ENCODE measurements at regions not wholly inside any gene's neighbourhood (a gene's known extent, or its start where the extent isn't known, plus 50 kb on each side); places are given as distances from the start of the nearest gene placed in this dataset.

DNA sequence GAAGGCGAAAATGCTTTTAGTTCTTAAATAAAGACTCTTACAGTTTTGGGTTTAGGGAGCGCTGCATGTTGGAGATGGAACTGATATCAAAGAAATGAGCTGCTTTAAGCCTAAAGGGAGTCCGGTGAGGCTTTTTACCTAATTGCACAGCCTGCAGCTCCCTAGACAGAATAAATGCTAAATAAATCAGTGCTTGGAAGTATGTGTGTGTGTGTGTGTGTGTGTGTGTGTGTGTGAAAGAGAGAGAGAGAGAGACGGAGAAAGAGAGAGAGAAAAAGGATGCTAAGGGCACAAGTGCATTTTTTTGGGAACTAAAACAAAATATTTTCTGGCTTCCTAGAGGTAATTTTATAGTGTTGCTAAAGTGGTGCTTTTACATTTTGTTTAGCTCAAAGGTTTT lies 88.4 kb downstream of the MTRR start (continued):
- TF ChIP-seq ZNF572 (CRISPR knock-in tag; IDR thresholded peaks at IDR 0.05) = no peak
- TF ChIP-seq ZNF543 (CRISPR knock-in tag; IDR thresholded peaks at IDR 0.05) = no peak
- no peak for TF ChIP-seq KLF16 (CRISPR knock-in tag; IDR thresholded peaks at IDR 0.05)
- no peak for TF ChIP-seq ZNF777 (CRISPR knock-in tag; IDR thresholded peaks at IDR 0.05)
- TF ChIP-seq ZNF672 (CRISPR knock-in tag; IDR thresholded peaks at IDR 0.05) = no peak
- no peak for TF ChIP-seq MXD4 (CRISPR knock-in tag; IDR thresholded peaks at IDR 0.05)
- no peak for TF ChIP-seq ZNF773 (CRISPR knock-in tag; IDR thresholded peaks at IDR 0.05; ENCODE audit: borderline replicate concordance)

DNA sequence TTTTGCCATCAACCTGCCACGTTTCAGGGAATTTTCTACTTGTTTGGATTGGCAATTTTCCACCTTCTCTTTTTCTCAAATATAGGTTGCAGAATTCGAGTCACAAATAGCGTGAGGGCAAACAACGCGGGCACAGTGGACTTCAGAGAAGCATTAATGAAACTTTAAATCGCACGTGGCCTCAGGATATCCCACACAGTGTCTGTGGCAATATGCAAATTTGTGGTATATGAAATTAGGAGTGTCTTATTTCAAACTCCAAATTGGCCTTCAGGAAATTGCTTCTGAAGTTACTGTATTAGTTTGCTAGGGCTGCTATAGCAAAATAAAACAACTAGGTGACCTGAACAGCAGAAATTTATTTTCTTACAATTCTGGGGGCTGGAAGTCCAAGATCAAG lies 91.2 kb downstream of the MTRR start:
- intact Hi-C loops (cut with micrococcal nuclease; ENCODE audit: unreplicated experiment) = no loop called here
- CTCF ChIA-PET (ENCODE audit: low intra/inter-chr PET ratio, low total read pairs) = no interaction called here
- H3K79me2 ChIP-seq (ENCODE audit: insufficient read depth, low read length) = no peaks in the 10 kb centered on the region
- BruUV-seq (replicated peaks) = no TSS peak
- in situ Hi-C loops (cut with HindIII; ENCODE audit: extremely low pct_ligation_motif_present, low pct_unique_long_range_greater_than_20kb) = no loop called here
- H3K4me2 ChIP-seq (ENCODE audit: low read depth, low read length) = no peak overlapping the region
- no peaks in the 10 kb centered on the region for H3K4me1 ChIP-seq (ENCODE audit: insufficient read depth, low read length)
- ATAC-seq (no peak), FAIRE-seq (no peak), DNase-seq (ENCODE audit: low spot score) (no peak)
- POLR2A ChIA-PET = no interaction called here
- TF ChIP-seq, protein P1, sequence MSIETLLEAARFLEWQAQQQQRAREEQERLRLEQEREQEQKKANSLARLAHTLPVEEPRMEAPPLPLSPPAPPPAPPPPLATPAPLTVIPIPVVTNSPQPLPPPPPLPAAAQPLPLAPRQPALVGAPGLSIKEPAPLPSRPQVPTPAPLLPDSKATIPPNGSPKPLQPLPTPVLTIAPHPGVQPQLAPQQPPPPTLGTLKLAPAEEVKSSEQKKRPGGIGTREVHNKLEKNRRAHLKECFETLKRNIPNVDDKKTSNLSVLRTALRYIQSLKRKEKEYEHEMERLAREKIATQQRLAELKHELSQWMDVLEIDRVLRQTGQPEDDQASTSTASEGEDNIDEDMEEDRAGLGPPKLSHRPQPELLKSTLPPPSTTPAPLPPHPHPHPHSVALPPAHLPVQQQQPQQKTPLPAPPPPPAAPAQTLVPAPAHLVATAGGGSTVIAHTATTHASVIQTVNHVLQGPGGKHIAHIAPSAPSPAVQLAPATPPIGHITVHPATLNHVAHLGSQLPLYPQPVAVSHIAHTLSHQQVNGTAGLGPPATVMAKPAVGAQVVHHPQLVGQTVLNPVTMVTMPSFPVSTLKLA (IDR thresholded peaks at IDR 0.05) = no peak
- no peak for TF ChIP-seq MED8 (CRISPR knock-in tag; IDR thresholded peaks at IDR 0.05; ENCODE audit: insufficient replicate concordance)
- TF ChIP-seq ZNF234 (CRISPR knock-in tag; conservative IDR thresholded peaks at IDR 0.05) = no peak
- no peak for TF ChIP-seq MTA1 (CRISPR knock-in tag; IDR thresholded peaks at IDR 0.05; ENCODE audit: borderline replicate concordance)
- TF ChIP-seq SP1 (IDR thresholded peaks at IDR 0.05) = no peak
- no peak for TF ChIP-seq SP1 (CRISPR knock-in tag; IDR thresholded peaks at IDR 0.05)
- TF ChIP-seq SP140L (CRISPR knock-in tag; IDR thresholded peaks at IDR 0.05; ENCODE audit: borderline replicate concordance) = no peak
- TF ChIP-seq ONECUT2 (CRISPR knock-in tag; IDR thresholded peaks at IDR 0.05) = no peak
- TF ChIP-seq, protein P2, sequence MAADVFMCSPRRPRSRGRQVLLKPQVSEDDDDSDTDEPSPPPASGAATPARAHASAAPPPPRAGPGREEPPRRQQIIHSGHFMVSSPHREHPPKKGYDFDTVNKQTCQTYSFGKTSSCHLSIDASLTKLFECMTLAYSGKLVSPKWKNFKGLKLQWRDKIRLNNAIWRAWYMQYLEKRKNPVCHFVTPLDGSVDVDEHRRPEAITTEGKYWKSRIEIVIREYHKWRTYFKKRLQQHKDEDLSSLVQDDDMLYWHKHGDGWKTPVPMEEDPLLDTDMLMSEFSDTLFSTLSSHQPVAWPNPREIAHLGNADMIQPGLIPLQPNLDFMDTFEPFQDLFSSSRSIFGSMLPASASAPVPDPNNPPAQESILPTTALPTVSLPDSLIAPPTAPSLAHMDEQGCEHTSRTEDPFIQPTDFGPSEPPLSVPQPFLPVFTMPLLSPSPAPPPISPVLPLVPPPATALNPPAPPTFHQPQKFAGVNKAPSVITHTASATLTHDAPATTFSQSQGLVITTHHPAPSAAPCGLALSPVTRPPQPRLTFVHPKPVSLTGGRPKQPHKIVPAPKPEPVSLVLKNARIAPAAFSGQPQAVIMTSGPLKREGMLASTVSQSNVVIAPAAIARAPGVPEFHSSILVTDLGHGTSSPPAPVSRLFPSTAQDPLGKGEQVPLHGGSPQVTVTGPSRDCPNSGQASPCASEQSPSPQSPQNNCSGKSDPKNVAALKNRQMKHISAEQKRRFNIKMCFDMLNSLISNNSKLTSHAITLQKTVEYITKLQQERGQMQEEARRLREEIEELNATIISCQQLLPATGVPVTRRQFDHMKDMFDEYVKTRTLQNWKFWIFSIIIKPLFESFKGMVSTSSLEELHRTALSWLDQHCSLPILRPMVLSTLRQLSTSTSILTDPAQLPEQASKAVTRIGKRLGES (CRISPR knock-in tag; IDR thresholded peaks at IDR 0.05; ENCODE audit: borderline replicate concordance) = no peak
- no peak for TF ChIP-seq ZSCAN12 (CRISPR knock-in tag; IDR thresholded peaks at IDR 0.05)
- TF ChIP-seq, protein P3, sequence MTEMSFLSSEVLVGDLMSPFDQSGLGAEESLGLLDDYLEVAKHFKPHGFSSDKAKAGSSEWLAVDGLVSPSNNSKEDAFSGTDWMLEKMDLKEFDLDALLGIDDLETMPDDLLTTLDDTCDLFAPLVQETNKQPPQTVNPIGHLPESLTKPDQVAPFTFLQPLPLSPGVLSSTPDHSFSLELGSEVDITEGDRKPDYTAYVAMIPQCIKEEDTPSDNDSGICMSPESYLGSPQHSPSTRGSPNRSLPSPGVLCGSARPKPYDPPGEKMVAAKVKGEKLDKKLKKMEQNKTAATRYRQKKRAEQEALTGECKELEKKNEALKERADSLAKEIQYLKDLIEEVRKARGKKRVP (CRISPR knock-in tag; IDR thresholded peaks at IDR 0.05) = no peak
- TF ChIP-seq, protein P4, sequence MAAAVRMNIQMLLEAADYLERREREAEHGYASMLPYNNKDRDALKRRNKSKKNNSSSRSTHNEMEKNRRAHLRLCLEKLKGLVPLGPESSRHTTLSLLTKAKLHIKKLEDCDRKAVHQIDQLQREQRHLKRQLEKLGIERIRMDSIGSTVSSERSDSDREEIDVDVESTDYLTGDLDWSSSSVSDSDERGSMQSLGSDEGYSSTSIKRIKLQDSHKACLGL (CRISPR knock-in tag; IDR thresholded peaks at IDR 0.05) = no peak
- H3K36me3 ChIP-seq (replicated peaks in 1 of 2; ENCODE audit: control insufficient read depth in 1 of 2, insufficient read depth in 2 of 2, low read length in 2 of 2) = no peaks in the 10 kb centered on the region
- 15% methylated on average over 7 of the region's 7 CpGs for WGBS (ENCODE audit: low lambda C conversion rate)
- no peaks in the 10 kb centered on the region for H3K27me3 ChIP-seq (ENCODE audit: control insufficient read depth in 1 of 2, insufficient read depth in 2 of 2, low read length in 2 of 2)
- no peak overlapping the region for H3K4me3 ChIP-seq (replicated peaks in 1 of 3; ENCODE audit: insufficient read depth in 1 of 3, low read depth in 2 of 3, low read length in 3 of 3)
- no peak overlapping the region for H3K27ac ChIP-seq (ENCODE audit: extremely low read length, insufficient read depth, low read length)
- no peak overlapping the region for H3K9ac ChIP-seq (ENCODE audit: insufficient read depth, low read depth, low read length)
- no peaks in the 10 kb centered on the region for H3K9me3 ChIP-seq (ENCODE audit: low read length)
- no peaks in the 10 kb centered on the region for H4K20me1 ChIP-seq (ENCODE audit: insufficient read depth, low read length)
- H2AFZ ChIP-seq (ENCODE audit: low read length) = no peak overlapping the region
